Fibroblast of skin of left biceps (primary cell): ENCODE measurements at regions not wholly inside any gene's neighbourhood (a gene's known extent, or its start where the extent isn't known, plus 50 kb on each side); places are given as distances from the start of the nearest gene placed in this dataset.

ENCODE experiments used
- DNase-seq, 2 experiments: peaks; one replicate each; pipeline ENCODE4 v3.0.0-alpha.2; 2013; ENCODE audit warnings: low read depth in 2 of 2

GRCh38 chr1:118736322-118736721, 251.8 kb downstream of the TBX15 start:
- no peak for DNase-seq

GRCh38 chr1:118717893-118718292, 270.2 kb downstream of the TBX15 start:
- no peak for DNase-seq

GRCh38 chr1:118716775-118717174, 271.4 kb downstream of the TBX15 start:
- DNase-seq, result no peak

- DNase-seq, result no peak
Measured at GRCh38 chr1:118711356-118711755, 276.8 kb downstream of the TBX15 start.

GRCh38 chr1:118698911-118699310, 289.2 kb downstream of the TBX15 start:
- DNase-seq, result no peak

- no peak for DNase-seq
Measured at GRCh38 chr1:118692143-118692542, 296.0 kb downstream of the TBX15 start.

- no peak for DNase-seq
Measured at GRCh38 chr1:118688891-118689290, 299.3 kb downstream of the TBX15 start.

- DNase-seq, result peak; percentile 42 to 60
Measured at GRCh38 chr1:118661769-118662320, 326.3 kb downstream of the TBX15 start.

- DNase-seq, result no peak
Measured at GRCh38 chr1:118660769-118661168, 327.4 kb downstream of the TBX15 start.

GRCh38 chr1:118659646-118660045, 328.5 kb downstream of the TBX15 start:
- peak; percentile 8 to 13 for DNase-seq

- no peak for DNase-seq
Measured at GRCh38 chr1:118650107-118650807, 337.9 kb downstream of the TBX15 start.

GRCh38 chr1:118649369-118650106, 338.6 kb downstream of the TBX15 start:
- no peak for DNase-seq

GRCh38 chr1:118636004-118636403, 352.1 kb downstream of the TBX15 start:
- DNase-seq, result no peak

- peak; percentile 7 to 13 for DNase-seq
Measured at GRCh38 chr1:118627435-118627834, 360.7 kb downstream of the TBX15 start.

- no peak for DNase-seq
Measured at GRCh38 chr1:118621839-118622238, 366.3 kb downstream of the TBX15 start.

GRCh38 chr1:118618618-118619340, 369.4 kb downstream of the TBX15 start:
- DNase-seq, result no peak

- DNase-seq, result no peak
Measured at GRCh38 chr1:118617916-118618315, 370.2 kb downstream of the TBX15 start.

GRCh38 chr1:118615066-118615465, 373.1 kb downstream of the TBX15 start:
- no peak for DNase-seq

GRCh38 chr1:118589238-118589846, 398.8 kb downstream of the TBX15 start:
- no peak for DNase-seq

GRCh38 chr1:118588566-118588965, 399.6 kb downstream of the TBX15 start:
- no peak for DNase-seq

GRCh38 chr1:118578276-118578675, 393.2 kb upstream of the SPAG17 start:
- no peak for DNase-seq

- no peak for DNase-seq
Measured at GRCh38 chr1:118575060-118575459, 390.0 kb upstream of the SPAG17 start.
